ENCODE measurements at regions not wholly inside any gene's neighbourhood (a gene's known extent, or its start where the extent isn't known, plus 50 kb on each side); places are given as distances from the start of the nearest gene placed in this dataset.
A peak's percentile ranks its signal among the peaks of the same experiment; 100 is the strongest.

GRCh38 chr20:21573259-21573658 is 59.4 kb upstream of the NKX2-2 start:
- peaks cover 5% of the 10 kb centered on the region for H3K27me3 Mint-ChIP-seq (ENCODE audit: unreplicated experiment)
- no peaks in the 10 kb centered on the region for H3K36me3 Mint-ChIP-seq (ENCODE audit: unreplicated experiment)
- TF ChIP-seq, protein P1, sequence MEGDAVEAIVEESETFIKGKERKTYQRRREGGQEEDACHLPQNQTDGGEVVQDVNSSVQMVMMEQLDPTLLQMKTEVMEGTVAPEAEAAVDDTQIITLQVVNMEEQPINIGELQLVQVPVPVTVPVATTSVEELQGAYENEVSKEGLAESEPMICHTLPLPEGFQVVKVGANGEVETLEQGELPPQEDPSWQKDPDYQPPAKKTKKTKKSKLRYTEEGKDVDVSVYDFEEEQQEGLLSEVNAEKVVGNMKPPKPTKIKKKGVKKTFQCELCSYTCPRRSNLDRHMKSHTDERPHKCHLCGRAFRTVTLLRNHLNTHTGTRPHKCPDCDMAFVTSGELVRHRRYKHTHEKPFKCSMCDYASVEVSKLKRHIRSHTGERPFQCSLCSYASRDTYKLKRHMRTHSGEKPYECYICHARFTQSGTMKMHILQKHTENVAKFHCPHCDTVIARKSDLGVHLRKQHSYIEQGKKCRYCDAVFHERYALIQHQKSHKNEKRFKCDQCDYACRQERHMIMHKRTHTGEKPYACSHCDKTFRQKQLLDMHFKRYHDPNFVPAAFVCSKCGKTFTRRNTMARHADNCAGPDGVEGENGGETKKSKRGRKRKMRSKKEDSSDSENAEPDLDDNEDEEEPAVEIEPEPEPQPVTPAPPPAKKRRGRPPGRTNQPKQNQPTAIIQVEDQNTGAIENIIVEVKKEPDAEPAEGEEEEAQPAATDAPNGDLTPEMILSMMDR (IDR thresholded peaks at IDR 0.05): no peak
- H3K9me3 Mint-ChIP-seq (ENCODE audit: unreplicated experiment): no peaks in the 10 kb centered on the region
- H3K4me1 Mint-ChIP-seq (ENCODE audit: unreplicated experiment): no peaks in the 10 kb centered on the region
- DNase-seq (ENCODE audit: extremely low spot score, unreplicated experiment): no peak
- H3K27ac Mint-ChIP-seq (ENCODE audit: unreplicated experiment): no peak overlapping the region
- no peak overlapping the region for H3K4me3 Mint-ChIP-seq (ENCODE audit: unreplicated experiment)

GRCh38 chr20:21571841-21572690 is 58.2 kb upstream of the NKX2-2 start:
- Mint-ChIP-seq H3K4me3 (ENCODE audit: unreplicated experiment) (no peak overlapping the region), H3K36me3 (ENCODE audit: unreplicated experiment) (no peaks in the 10 kb centered on the region), H3K27ac (ENCODE audit: unreplicated experiment) (no peak overlapping the region), H3K9me3 (ENCODE audit: unreplicated experiment) (no peaks in the 10 kb centered on the region), H3K27me3 (ENCODE audit: unreplicated experiment) (peaks cover 5% of the 10 kb centered on the region), H3K4me1 (ENCODE audit: unreplicated experiment) (no peaks in the 10 kb centered on the region)
- DNase-seq (ENCODE audit: extremely low spot score, unreplicated experiment): no peak
- TF ChIP-seq, protein P1 (IDR thresholded peaks at IDR 0.05): peak; percentile 87

- Mint-ChIP-seq H3K4me3 (ENCODE audit: unreplicated experiment) (no peak overlapping the region), H3K36me3 (ENCODE audit: unreplicated experiment) (no peaks in the 10 kb centered on the region), H3K27me3 (ENCODE audit: unreplicated experiment) (peaks cover 13% of the 10 kb centered on the region), H3K27ac (ENCODE audit: unreplicated experiment) (no peak overlapping the region), H3K9me3 (ENCODE audit: unreplicated experiment) (no peaks in the 10 kb centered on the region), H3K4me1 (ENCODE audit: unreplicated experiment) (no peaks in the 10 kb centered on the region)
- no peak for DNase-seq (ENCODE audit: extremely low spot score, unreplicated experiment)
- TF ChIP-seq, protein P1 (IDR thresholded peaks at IDR 0.05): no peak
Observed at GRCh38 chr20:21570285-21570992, 56.6 kb upstream of the NKX2-2 start.

DNA sequence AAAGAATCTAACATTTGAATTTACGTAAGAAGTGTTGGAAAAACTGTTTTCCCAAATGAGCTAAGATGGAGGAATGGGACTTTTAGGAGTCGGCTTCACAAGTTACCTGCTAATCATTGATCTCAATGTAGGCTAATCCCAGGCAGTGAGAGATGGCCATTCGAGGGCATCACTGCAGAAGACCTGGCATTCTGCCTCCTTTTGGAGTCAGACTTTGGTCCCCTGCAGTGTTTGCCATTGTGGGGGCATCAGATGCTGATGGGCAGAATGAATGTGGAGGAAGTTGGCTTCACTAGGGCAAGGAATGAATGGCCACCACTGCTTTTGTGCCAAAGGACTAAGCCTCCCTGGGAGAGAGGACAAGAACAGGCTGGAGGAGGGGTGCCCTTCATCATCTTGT is 55.7 kb upstream of the NKX2-2 start:
- Mint-ChIP-seq H3K9me3 (ENCODE audit: unreplicated experiment) (no peaks in the 10 kb centered on the region), H3K27ac (ENCODE audit: unreplicated experiment) (no peak overlapping the region), H3K4me1 (ENCODE audit: unreplicated experiment) (no peaks in the 10 kb centered on the region), H3K36me3 (ENCODE audit: unreplicated experiment) (no peaks in the 10 kb centered on the region), H3K4me3 (ENCODE audit: unreplicated experiment) (no peak overlapping the region), H3K27me3 (ENCODE audit: unreplicated experiment) (peaks cover 13% of the 10 kb centered on the region)
- DNase-seq (ENCODE audit: extremely low spot score, unreplicated experiment): no peak
- TF ChIP-seq, protein P1 (IDR thresholded peaks at IDR 0.05): no peak

- H3K9me3 Mint-ChIP-seq (ENCODE audit: unreplicated experiment): no peaks in the 10 kb centered on the region
- H3K27me3 Mint-ChIP-seq (ENCODE audit: unreplicated experiment): peaks cover 8% of the 10 kb centered on the region
- H3K27ac Mint-ChIP-seq (ENCODE audit: unreplicated experiment): no peak overlapping the region
- H3K36me3 Mint-ChIP-seq (ENCODE audit: unreplicated experiment): no peaks in the 10 kb centered on the region
- H3K4me1 Mint-ChIP-seq (ENCODE audit: unreplicated experiment): no peaks in the 10 kb centered on the region
- H3K4me3 Mint-ChIP-seq (ENCODE audit: unreplicated experiment): no peak overlapping the region
- DNase-seq (ENCODE audit: extremely low spot score, unreplicated experiment): no peak
- TF ChIP-seq, protein P1 (IDR thresholded peaks at IDR 0.05): no peak
Observed at GRCh38 chr20:21564127-21564773, 50.4 kb upstream of the NKX2-2 start.
